Testis (tissue), 2 donors: ENCODE measurements at regions not wholly inside any gene's neighbourhood (a gene's known extent, or its start where the extent isn't known, plus 50 kb on each side); places are given as distances from the start of the nearest gene placed in this dataset.

Source experiments
- CTCF ChIP-seq, 3 experiments: fragments of 450-650 bp in 2 of 3; fragments of 200-600 bp in 1 of 3; sonication (generic) in 1 of 3; IDR thresholded peaks; one replicate each; pipeline ENCODE4 v1.5.1; 2016 to 2019; ENCODE audit warnings: antibody characterized with exemption in 3 of 3, mild to moderate bottlenecking in 2 of 3, moderate library complexity in 1 of 3
- POLR2A ChIP-seq: fragments of 450-650 bp; IDR thresholded peaks from one replicate; pipeline ENCODE4 v1.6.1; 2017; ENCODE audit warnings: antibody characterized with exemption, mild to moderate bottlenecking, moderate library complexity

- TF ChIP-seq POLR2A (no peak), CTCF (IDR thresholded peaks at IDR 0.05) (no peak)
These were observed 81.1 kb upstream of the NEO1 start for GRCh38 chr15:72970933-72971760.
